Activated T-cell treated with anti-CD3 and anti-CD28 coated beads, Interleukin-2, amount 50 U/mL, for 4 hours (primary cell): ENCODE measurements at regions not wholly inside any gene's neighbourhood (a gene's known extent, or its start where the extent isn't known, plus 50 kb on each side); places are given as distances from the start of the nearest gene placed in this dataset.

Source experiments
- ATAC-seq, 2 donors: fragments of 200-7000 bp; cut with Tn5 transposase; one replicate each; pipeline ENCODE4 v1.10.0; 2021
- DNase-seq: peaks from one replicate; pipeline ENCODE4 v3.0.0-alpha.2; 2020
- H3K27me3 Mint-ChIP-seq: one replicate; pipeline ENCODE4 v1.8.0; 2021; ENCODE audit warnings: low read depth, mixed read lengths
- H3K36me3 Mint-ChIP-seq: one replicate; pipeline ENCODE4 v1.8.0; 2022; ENCODE audit warnings: mixed read lengths; ENCODE audit not compliant: insufficient read depth
- H3K4me1 Mint-ChIP-seq: one replicate; pipeline ENCODE4 v1.8.0; 2021; ENCODE audit warnings: low read depth, mixed read lengths
- H3K4me3 Mint-ChIP-seq: one replicate; pipeline ENCODE4 v1.8.0; 2021; ENCODE audit warnings: mild to moderate bottlenecking, moderate library complexity, mixed read lengths
- H3K9me3 Mint-ChIP-seq: one replicate; pipeline ENCODE4 v1.8.0; 2021; ENCODE audit warnings: mixed read lengths

DNA sequence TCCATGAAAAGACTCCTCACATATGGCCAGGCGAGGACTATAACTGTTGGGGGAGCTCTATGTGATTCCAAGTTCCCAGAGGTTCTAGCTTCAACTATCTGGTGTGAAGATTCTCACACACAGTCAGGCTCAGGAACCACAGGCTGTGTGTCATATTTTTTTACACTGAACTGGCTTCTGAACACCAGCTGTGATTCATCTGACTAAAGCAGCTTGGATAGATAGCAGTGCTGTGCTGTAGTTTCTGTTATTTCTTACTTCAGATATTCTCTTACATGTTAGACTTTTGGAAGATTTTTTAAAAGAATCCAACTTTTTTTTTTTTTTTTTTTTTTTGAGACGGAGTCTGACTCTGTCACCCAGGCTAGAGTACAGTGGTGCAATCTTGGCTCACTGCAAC, 140.7 kb upstream of the MCHR2 start:
- peaks cover 12% of the 10 kb centered on the region for H3K9me3 Mint-ChIP-seq
- H3K4me1 Mint-ChIP-seq, result no peaks in the 10 kb centered on the region
- ATAC-seq, result no peak
- no peaks in the 10 kb centered on the region for H3K27me3 Mint-ChIP-seq
- no peak for DNase-seq
- H3K4me3 Mint-ChIP-seq, result no peak overlapping the region
- no peaks in the 10 kb centered on the region for H3K36me3 Mint-ChIP-seq

DNA sequence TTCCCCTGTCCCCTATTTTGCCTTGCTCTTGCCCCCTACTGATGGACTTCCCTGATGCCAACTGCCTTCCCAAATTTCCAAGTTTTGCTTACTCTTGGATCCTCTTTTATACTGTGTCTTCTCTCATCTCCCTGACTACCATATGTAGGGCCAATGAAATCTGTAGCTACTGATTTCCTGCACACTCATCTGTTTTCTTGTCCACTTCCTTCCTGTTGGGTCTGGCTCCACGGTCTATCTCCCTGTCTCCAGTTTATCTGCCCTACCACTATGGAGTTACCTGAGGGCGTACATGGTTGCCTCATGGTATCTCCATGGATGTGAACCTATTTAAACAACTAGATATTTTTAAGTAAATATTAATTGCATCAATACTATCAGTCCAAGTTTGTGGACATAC, 140.3 kb upstream of the MCHR2 start:
- DNase-seq, result no peak
- Mint-ChIP-seq H3K4me1 (no peaks in the 10 kb centered on the region), H3K27me3 (no peaks in the 10 kb centered on the region), H3K9me3 (peaks cover 12% of the 10 kb centered on the region), H3K4me3 (no peak overlapping the region), H3K36me3 (no peaks in the 10 kb centered on the region)
- no peak for ATAC-seq

DNA sequence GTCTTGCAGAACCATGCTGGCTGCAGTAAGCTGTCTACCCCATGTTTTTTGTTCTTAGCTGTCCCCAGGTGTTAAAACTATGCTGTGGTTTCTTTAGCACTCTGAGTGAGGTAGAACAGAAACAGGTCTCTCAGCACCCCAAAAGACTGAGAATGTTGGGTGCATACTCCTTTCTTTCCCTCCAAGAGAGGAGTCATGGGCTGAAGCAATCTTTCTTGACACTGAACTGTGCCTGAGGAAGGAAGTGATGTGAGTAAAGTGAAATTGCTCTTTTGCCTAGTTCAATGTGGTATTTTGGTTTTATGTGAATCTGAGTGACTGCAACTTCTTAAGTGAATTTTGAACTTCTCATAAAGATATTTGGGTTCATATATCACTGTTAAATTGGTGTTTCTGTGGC, 138.0 kb upstream of the MCHR2 start:
- no peaks in the 10 kb centered on the region for H3K36me3 Mint-ChIP-seq
- H3K4me3 Mint-ChIP-seq, result no peak overlapping the region
- no peak for ATAC-seq
- H3K9me3 Mint-ChIP-seq, result peaks cover 12% of the 10 kb centered on the region
- H3K27me3 Mint-ChIP-seq, result no peaks in the 10 kb centered on the region
- DNase-seq, result no peak
- H3K4me1 Mint-ChIP-seq, result no peaks in the 10 kb centered on the region

DNA sequence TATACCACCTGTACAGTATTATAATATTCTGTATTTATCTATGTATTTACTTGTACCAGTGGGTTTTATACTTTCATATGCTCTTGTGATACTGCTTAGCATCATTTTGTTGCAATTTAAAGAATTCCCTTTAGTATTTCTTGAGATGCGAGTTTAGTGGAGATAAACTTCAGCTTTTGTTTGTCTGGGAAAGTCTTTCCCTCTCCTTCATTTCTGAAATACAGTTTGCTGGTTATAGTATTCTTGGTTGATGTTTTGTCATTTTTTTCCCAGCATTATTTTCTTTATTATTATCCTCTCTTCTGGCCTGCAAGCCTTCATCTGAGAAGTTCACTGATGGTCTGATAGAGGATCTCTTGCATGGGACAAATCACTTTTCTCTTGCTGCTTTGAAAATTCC, 136.6 kb upstream of the MCHR2 start:
- Mint-ChIP-seq H3K4me1 (no peaks in the 10 kb centered on the region), H3K9me3 (peaks cover 12% of the 10 kb centered on the region), H3K4me3 (no peak overlapping the region), H3K27me3 (no peaks in the 10 kb centered on the region), H3K36me3 (no peaks in the 10 kb centered on the region)
- DNase-seq (no peak), ATAC-seq (no peak)

- Mint-ChIP-seq H3K4me3 (no peak overlapping the region), H3K9me3 (peaks cover 12% of the 10 kb centered on the region), H3K4me1 (no peaks in the 10 kb centered on the region), H3K27me3 (peaks cover 4% of the 10 kb centered on the region), H3K36me3 (no peaks in the 10 kb centered on the region)
- ATAC-seq, result no peak
- no peak for DNase-seq
Measured at GRCh38 chr6:100126790-100127484, 132.9 kb upstream of the MCHR2 start.

DNA sequence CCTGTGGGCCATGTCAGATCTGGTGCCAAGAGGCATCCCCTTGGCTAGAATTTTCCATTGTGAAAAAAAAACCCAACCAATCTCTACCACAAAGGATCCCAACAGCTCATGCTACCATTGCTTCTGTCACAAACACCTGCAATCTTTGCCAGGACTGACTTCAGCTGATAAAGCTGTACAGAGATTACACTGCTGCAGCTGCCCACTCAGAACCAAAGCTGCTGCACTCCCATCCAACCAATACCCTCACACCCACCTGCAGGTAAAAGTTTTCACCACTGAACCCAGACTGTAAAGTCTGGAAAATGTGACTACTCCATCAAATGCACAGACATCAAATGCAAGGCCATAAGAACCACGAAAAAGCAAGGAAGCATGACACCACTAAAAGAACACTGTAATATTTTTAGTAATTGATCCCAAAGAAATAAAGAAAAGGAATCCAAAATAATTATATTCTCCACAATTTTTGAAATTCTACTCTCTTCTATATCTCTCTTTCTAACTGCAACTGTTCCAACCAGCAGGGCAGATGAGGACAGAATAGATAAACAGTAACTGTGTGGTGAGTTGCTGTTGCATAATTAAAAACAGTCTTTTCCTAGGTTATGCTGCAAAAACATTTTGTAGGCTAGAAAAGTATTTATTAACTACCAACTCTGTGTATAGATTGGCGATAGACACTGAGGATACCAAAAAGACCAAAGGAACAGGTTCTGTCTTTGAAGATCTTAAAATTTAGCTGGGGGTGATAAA, 128.0 kb upstream of the MCHR2 start:
- Mint-ChIP-seq H3K4me1 (no peaks in the 10 kb centered on the region), H3K4me3 (no peak overlapping the region), H3K27me3 (peaks cover 9% of the 10 kb centered on the region), H3K9me3 (no peaks in the 10 kb centered on the region), H3K36me3 (no peaks in the 10 kb centered on the region)
- DNase-seq (no peak), ATAC-seq (no peak)

- Mint-ChIP-seq H3K4me3 (no peak overlapping the region), H3K27me3 (peaks cover 14% of the 10 kb centered on the region), H3K4me1 (no peaks in the 10 kb centered on the region), H3K36me3 (no peaks in the 10 kb centered on the region), H3K9me3 (no peaks in the 10 kb centered on the region)
- no peak for DNase-seq
- ATAC-seq, result no peak
Measured at GRCh38 chr6:100119261-100119660, 125.2 kb upstream of the MCHR2 start.

GRCh38 chr6:100118301-100118700, 124.3 kb upstream of the MCHR2 start:
- H3K4me1 Mint-ChIP-seq, result no peaks in the 10 kb centered on the region
- ATAC-seq (no peak), DNase-seq (no peak)
- peaks cover 12% of the 10 kb centered on the region for H3K27me3 Mint-ChIP-seq
- H3K9me3 Mint-ChIP-seq, result no peaks in the 10 kb centered on the region
- H3K36me3 Mint-ChIP-seq, result no peaks in the 10 kb centered on the region
- no peak overlapping the region for H3K4me3 Mint-ChIP-seq

GRCh38 chr6:100117680-100118079, 123.7 kb upstream of the MCHR2 start:
- no peaks in the 10 kb centered on the region for H3K9me3 Mint-ChIP-seq
- DNase-seq (no peak), ATAC-seq (no peak)
- H3K4me3 Mint-ChIP-seq, result no peak overlapping the region
- H3K4me1 Mint-ChIP-seq, result no peaks in the 10 kb centered on the region
- H3K36me3 Mint-ChIP-seq, result no peaks in the 10 kb centered on the region
- peaks cover 12% of the 10 kb centered on the region for H3K27me3 Mint-ChIP-seq

GRCh38 chr6:100116411-100117194, 122.6 kb upstream of the MCHR2 start:
- ATAC-seq, result no peak
- Mint-ChIP-seq H3K36me3 (no peaks in the 10 kb centered on the region), H3K9me3 (no peaks in the 10 kb centered on the region), H3K4me1 (no peaks in the 10 kb centered on the region), H3K27me3 (peaks cover 10% of the 10 kb centered on the region), H3K4me3 (no peak overlapping the region)
- no peak for DNase-seq

DNA sequence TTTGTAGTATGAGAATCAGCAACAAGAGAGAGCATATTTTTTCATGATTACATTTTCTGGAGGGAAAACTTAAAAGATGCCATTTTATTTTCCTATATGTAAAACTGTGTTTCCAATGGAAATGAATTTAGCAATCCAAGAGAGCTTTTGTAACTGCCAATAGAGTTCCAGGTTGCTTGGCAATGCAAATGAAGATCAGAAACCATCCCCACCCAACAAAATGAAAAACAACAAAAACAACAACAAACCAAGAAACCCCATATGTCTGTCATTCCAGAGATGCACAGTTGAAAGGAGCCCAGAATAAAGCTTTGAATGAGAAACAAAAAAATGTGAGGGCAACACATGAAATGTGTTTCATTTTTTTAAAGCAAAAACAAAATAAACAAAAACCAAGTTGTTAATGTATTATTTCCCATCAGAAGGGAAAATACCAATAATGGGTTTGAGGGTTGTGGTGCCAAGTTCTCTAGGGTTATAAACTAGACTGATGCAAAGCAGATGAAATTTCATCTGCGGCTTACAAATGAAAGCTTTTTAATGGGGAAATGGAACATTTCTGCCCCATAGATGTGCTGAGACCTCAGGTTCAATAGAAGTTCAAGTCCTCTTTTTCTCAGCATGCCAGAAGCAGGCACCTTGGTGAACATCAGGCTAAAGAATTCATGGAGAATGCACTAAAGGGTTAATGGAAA, 121.5 kb upstream of the MCHR2 start:
- H3K27me3 Mint-ChIP-seq, result peaks cover 10% of the 10 kb centered on the region
- ATAC-seq (no peak), DNase-seq (no peak)
- H3K9me3 Mint-ChIP-seq, result no peaks in the 10 kb centered on the region
- no peak overlapping the region for H3K4me3 Mint-ChIP-seq
- no peaks in the 10 kb centered on the region for H3K36me3 Mint-ChIP-seq
- H3K4me1 Mint-ChIP-seq, result no peaks in the 10 kb centered on the region

DNA sequence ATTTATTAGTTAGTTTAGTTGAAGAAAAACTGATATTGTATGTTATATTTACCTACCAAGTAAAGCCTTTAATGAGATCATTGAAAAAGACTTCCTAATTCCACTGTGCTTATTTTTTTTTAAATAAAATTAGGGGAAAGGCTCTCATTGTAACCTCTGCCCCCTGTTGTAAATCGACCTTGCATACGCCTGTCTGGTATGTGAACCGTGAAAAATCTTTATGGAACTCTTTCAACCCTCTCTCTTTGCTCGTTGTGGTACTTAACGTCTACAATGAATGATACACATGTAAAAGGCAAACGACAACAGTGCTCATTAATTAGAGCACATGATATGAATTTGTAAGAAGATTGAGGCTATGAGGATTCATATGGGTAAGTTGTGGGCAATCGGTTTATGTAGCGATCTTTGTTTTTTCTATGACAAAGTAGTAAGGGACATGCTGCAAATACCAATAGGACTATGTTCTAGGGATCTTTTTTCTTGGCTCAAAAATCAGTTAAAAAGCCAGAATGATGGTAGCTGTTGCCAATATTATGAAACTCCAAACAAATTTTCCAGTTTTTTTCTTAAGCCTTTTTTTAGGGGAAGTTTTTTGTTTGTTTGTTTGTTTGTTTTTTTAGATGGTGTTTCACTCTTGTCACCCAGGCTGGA, 119.0 kb upstream of the MCHR2 start:
- Mint-ChIP-seq H3K9me3 (no peaks in the 10 kb centered on the region), H3K4me3 (no peak overlapping the region), H3K36me3 (no peaks in the 10 kb centered on the region), H3K27me3 (peaks cover 7% of the 10 kb centered on the region), H3K4me1 (no peaks in the 10 kb centered on the region)
- no peak for DNase-seq
- no peak for ATAC-seq

- Mint-ChIP-seq H3K4me1 (no peaks in the 10 kb centered on the region), H3K9me3 (no peaks in the 10 kb centered on the region), H3K36me3 (no peaks in the 10 kb centered on the region), H3K27me3 (peaks cover 23% of the 10 kb centered on the region), H3K4me3 (no peak overlapping the region)
- no peak for DNase-seq
- ATAC-seq, result no peak
Measured at GRCh38 chr6:100105919-100106529, 112.0 kb upstream of the MCHR2 start.
